GM23248 (cell line): ENCODE measurements at regions not wholly inside any gene's neighbourhood (a gene's known extent, or its start where the extent isn't known, plus 50 kb on each side); places are given as distances from the start of the nearest gene placed in this dataset.

ENCODE experiments used
- EZH2 ChIP-seq: fragments of 200-600 bp; sonication (generic); IDR thresholded peaks from 2 replicates; pipeline ENCODE4 v1.6.1; 2018; ENCODE audit warnings: antibody characterized with exemption, mild to moderate bottlenecking; ENCODE audit not compliant: insufficient read depth, poor library complexity, severe bottlenecking
- EZH2phosphoT487 ChIP-seq: fragments of 200-600 bp; sonication (generic); IDR thresholded peaks from 2 replicates; pipeline ENCODE4 v1.6.1; 2018; ENCODE audit warnings: antibody characterized with exemption, moderate library complexity, mild to moderate bottlenecking, low read depth; ENCODE audit not compliant: insufficient read depth

- no peak for TF ChIP-seq EZH2
- no peak for TF ChIP-seq EZH2phosphoT487
These were observed 181.3 kb upstream of the PHYHIPL start for GRCh38 chr10:58995058-58995596.
